ENCODE measurements at regions not wholly inside any gene's neighbourhood (a gene's known extent, or its start where the extent isn't known, plus 50 kb on each side); places are given as distances from the start of the nearest gene placed in this dataset.

- Histone ChIP-seq H3K27ac (ENCODE audit: low read depth, low read length) (no peak overlapping the region), H3K79me2 (ENCODE audit: control insufficient read depth, low read length) (no peaks in the 10 kb centered on the region), H3K9me3 (ENCODE audit: control insufficient read depth, insufficient read depth, low read length) (no peaks in the 10 kb centered on the region), H3K27me3 (ENCODE audit: control insufficient read depth, low read length) (peaks cover 3% of the 10 kb centered on the region; the same call in 1 of the 2 replicates), H3K4me2 (ENCODE audit: low read length) (no peak overlapping the region), H3K9me2 (replicated peaks; ENCODE audit: control insufficient read depth, low read length) (no peaks in the 10 kb centered on the region), H3K4me3 (ENCODE audit: low read length) (no peak overlapping the region), H3K36me3 (ENCODE audit: control insufficient read depth, low read length) (no peaks in the 10 kb centered on the region), H3F3A (ENCODE audit: control insufficient read depth, insufficient read depth) (no peaks in the 10 kb centered on the region), H4K20me1 (ENCODE audit: control insufficient read depth, insufficient read depth, low read depth, low read length) (no peaks in the 10 kb centered on the region), H3K4me1 (ENCODE audit: control insufficient read depth, low read length) (no peaks in the 10 kb centered on the region)
- no peak for TF ChIP-seq EZH2phosphoT487 (IDR thresholded peaks at IDR 0.05; ENCODE audit: borderline replicate concordance, low read length)
- TF ChIP-seq, protein P1, sequence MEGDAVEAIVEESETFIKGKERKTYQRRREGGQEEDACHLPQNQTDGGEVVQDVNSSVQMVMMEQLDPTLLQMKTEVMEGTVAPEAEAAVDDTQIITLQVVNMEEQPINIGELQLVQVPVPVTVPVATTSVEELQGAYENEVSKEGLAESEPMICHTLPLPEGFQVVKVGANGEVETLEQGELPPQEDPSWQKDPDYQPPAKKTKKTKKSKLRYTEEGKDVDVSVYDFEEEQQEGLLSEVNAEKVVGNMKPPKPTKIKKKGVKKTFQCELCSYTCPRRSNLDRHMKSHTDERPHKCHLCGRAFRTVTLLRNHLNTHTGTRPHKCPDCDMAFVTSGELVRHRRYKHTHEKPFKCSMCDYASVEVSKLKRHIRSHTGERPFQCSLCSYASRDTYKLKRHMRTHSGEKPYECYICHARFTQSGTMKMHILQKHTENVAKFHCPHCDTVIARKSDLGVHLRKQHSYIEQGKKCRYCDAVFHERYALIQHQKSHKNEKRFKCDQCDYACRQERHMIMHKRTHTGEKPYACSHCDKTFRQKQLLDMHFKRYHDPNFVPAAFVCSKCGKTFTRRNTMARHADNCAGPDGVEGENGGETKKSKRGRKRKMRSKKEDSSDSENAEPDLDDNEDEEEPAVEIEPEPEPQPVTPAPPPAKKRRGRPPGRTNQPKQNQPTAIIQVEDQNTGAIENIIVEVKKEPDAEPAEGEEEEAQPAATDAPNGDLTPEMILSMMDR (IDR thresholded peaks at IDR 0.05; ENCODE audit: low read depth, low read length, poor library complexity, severe bottlenecking) = no peak
These were observed 111.5 kb downstream of the SEC16B start for GRCh38 chr1:177858332-177858821.

DNA sequence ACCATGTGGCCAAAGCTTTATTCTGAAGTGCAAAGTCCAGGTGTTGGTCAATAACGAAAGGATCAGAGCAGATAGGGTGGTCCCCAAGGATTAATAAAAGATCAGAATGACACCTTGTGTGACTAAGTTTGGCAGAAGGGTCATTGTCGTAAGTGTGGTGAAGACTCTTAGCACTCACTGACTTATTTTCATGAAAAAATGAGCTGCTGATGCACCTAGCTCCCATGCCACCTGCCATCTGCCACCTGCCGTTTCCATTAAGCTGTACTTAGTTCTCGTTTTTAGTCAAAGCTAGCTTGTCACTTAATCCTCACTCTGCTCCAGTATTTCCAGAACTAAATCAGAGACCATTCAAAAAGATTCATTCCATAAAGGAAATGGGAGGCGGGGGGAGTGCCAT is 112.6 kb downstream of the SEC16B start:
- Histone ChIP-seq H4K20me1 (ENCODE audit: control insufficient read depth, insufficient read depth, low read depth, low read length) (no peaks in the 10 kb centered on the region), H3K79me2 (ENCODE audit: control insufficient read depth, low read length) (no peaks in the 10 kb centered on the region), H3K9me3 (ENCODE audit: control insufficient read depth, insufficient read depth, low read length) (no peaks in the 10 kb centered on the region), H3F3A (ENCODE audit: control insufficient read depth, insufficient read depth) (no peaks in the 10 kb centered on the region), H3K4me2 (ENCODE audit: low read length) (no peak overlapping the region), H3K9me2 (replicated peaks; ENCODE audit: control insufficient read depth, low read length) (no peaks in the 10 kb centered on the region), H3K36me3 (ENCODE audit: control insufficient read depth, low read length) (no peaks in the 10 kb centered on the region), H3K27ac (ENCODE audit: low read depth, low read length) (no peak overlapping the region), H3K4me1 (ENCODE audit: control insufficient read depth, low read length) (no peaks in the 10 kb centered on the region), H3K27me3 (ENCODE audit: control insufficient read depth, low read length) (peaks cover 3% of the 10 kb centered on the region; the same call in 1 of the 2 replicates), H3K4me3 (ENCODE audit: low read length) (no peak overlapping the region)
- TF ChIP-seq, protein P1 (IDR thresholded peaks at IDR 0.05; ENCODE audit: low read depth, low read length, poor library complexity, severe bottlenecking) = no peak
- TF ChIP-seq EZH2phosphoT487 (IDR thresholded peaks at IDR 0.05; ENCODE audit: borderline replicate concordance, low read length) = no peak

GRCh38 chr1:177854951-177855350 is 114.9 kb downstream of the SEC16B start:
- no peak overlapping the region for H3K4me3 ChIP-seq (ENCODE audit: low read length)
- peaks cover 3% of the 10 kb centered on the region; the same call in 1 of the 2 replicates for H3K27me3 ChIP-seq (ENCODE audit: control insufficient read depth, low read length)
- H3K4me2 ChIP-seq (ENCODE audit: low read length) = no peak overlapping the region
- H4K20me1 ChIP-seq (ENCODE audit: control insufficient read depth, insufficient read depth, low read depth, low read length) = no peaks in the 10 kb centered on the region
- no peaks in the 10 kb centered on the region for H3K9me2 ChIP-seq (replicated peaks; ENCODE audit: control insufficient read depth, low read length)
- H3K9me3 ChIP-seq (ENCODE audit: control insufficient read depth, insufficient read depth, low read length) = no peaks in the 10 kb centered on the region
- H3K27ac ChIP-seq (ENCODE audit: low read depth, low read length) = no peak overlapping the region
- H3F3A ChIP-seq (ENCODE audit: control insufficient read depth, insufficient read depth) = no peaks in the 10 kb centered on the region
- no peaks in the 10 kb centered on the region for H3K4me1 ChIP-seq (ENCODE audit: control insufficient read depth, low read length)
- TF ChIP-seq, protein P1 (IDR thresholded peaks at IDR 0.05; ENCODE audit: low read depth, low read length, poor library complexity, severe bottlenecking) = no peak
- no peak for TF ChIP-seq EZH2phosphoT487 (IDR thresholded peaks at IDR 0.05; ENCODE audit: borderline replicate concordance, low read length)
- no peaks in the 10 kb centered on the region for H3K36me3 ChIP-seq (ENCODE audit: control insufficient read depth, low read length)
- H3K79me2 ChIP-seq (ENCODE audit: control insufficient read depth, low read length) = no peaks in the 10 kb centered on the region

Data from DOHH2 (cell line).